ENCODE measurements at regions not wholly inside any gene's neighbourhood (a gene's known extent, or its start where the extent isn't known, plus 50 kb on each side); places are given as distances from the start of the nearest gene placed in this dataset.

DNA sequence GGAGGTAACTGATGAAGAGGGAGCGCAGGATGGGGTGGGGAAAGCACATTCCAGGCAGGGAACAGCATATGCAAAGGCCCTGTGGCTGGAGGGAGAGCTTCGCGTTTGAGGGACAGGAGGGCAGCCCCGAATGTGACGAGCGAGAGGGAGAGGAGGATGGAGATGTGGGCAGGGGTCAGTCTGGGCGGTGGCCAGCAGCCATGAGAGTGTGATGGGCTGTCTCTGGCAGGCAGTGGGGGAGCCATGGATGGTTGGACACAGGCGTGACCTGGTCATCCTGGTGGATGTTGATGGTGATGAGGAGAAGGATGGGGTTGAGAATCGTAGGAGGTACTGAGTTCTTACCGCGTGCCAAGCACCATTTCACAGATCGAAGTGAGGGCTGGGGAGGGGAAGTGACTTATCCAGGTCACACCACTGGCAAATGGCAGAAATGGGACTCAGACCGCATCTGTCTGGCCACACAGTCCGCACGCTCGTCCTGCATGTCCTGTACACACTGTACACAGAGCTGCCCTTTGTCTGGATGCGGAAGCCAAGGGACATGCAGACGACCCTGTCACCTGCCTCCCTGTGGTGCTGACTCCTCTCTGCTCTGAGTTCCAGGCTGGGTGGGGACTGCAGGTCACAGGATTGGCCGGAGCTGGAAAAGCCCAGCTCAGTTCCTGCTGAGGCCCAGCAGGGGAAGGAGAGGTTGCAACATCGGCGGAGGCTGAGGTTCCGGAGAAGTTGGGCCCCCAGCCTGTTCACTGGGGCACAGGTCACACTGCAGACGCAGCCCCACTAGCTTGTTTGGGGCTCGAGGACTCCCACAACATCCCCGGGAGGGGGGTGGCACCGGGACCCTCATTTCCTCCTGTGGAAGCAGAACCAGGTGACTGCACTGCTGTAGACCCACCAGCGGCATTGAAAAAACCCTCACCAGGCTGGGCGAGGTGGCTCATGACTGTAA, 165.6 kb upstream of the IER5L start:
- no peaks in the 10 kb centered on the region for H3K9me3 Mint-ChIP-seq
- peaks cover 9% of the 10 kb centered on the region for H3K4me1 Mint-ChIP-seq
- no peak for DNase-seq
- ATAC-seq (ENCODE audit: low read depth) = no peak
- H3K27ac Mint-ChIP-seq = no peak overlapping the region
- no peaks in the 10 kb centered on the region for H3K36me3 Mint-ChIP-seq
- peaks cover 2% of the 10 kb centered on the region for H3K27me3 Mint-ChIP-seq
- POLR2A ChIA-PET = interaction anchor here (0.6 kb wide), 1 partner anchor 1326 kb away, joined by 3 read pairs; no protein-coding TSS in a partner anchor
- H3K4me3 Mint-ChIP-seq = no peak overlapping the region

DNA sequence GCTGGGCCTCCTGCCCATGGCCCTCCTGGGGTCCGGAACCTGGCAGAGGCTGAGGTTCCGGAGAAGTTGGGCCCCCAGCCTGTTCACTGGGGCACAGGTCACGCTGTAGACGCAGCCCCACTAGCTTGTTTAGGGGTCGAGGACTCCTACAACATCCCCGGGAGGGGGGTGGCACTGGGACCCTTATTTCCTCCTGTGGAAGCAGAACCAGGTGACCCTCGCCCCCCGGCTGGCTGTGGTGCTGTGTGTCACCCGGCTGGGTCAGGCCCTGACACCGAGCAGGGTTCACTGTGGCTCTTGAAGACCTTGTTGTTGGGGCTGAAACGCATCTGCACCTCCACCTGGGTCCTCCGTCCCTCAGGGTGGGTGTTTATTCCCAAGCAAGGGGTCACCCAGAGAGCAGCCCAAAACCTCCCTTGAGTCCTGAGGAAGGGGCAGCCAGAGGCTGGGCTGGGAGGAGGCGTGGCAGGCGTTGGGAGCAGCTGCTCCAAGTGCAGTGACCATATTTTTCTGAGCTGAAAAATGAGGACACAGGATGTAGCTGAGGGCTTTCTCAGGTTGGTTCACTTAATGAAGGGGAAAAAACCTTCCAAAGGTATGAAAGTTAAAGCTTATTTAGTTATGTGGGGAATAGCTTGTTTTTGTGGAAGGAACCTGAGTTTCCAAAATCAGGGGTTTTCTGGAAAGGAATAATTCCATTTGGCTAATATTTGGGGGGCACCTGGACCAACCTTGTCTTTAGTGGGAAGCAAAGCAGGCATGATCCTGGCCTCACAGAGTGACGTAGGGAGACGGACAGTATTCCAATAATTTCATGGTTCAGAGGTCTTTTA, 164.7 kb upstream of the IER5L start:
- ATAC-seq (ENCODE audit: low read depth) (no peak), DNase-seq (no peak)
- Mint-ChIP-seq H3K27me3 (peaks cover 4% of the 10 kb centered on the region), H3K4me3 (no peak overlapping the region), H3K9me3 (no peaks in the 10 kb centered on the region), H3K36me3 (no peaks in the 10 kb centered on the region), H3K4me1 (peaks cover 11% of the 10 kb centered on the region), H3K27ac (no peak overlapping the region)
- POLR2A ChIA-PET = no interaction called here

DNA sequence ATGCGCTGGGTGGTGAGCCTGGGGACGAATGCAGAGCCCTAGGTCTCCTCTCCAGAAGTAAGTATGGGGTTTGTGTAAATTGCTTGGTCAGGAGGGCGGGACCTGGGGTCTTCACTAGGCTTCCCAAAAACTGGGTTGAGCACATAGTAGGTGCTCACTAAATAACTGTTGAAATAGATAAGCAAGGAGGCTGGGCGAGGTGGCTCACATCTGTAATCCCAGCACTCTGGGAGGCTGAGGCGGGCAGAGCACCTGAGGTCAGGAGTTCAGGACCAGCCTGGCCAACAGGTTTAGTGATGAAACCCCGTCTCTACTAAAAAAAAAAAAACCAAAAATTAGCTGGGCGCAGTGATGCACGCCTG, 163.9 kb upstream of the IER5L start:
- ATAC-seq (ENCODE audit: low read depth) (no peak), DNase-seq (no peak)
- POLR2A ChIA-PET = no interaction called here
- Mint-ChIP-seq H3K4me3 (no peak overlapping the region), H3K27ac (no peak overlapping the region), H3K4me1 (peaks cover 11% of the 10 kb centered on the region), H3K27me3 (peaks cover 8% of the 10 kb centered on the region), H3K9me3 (no peaks in the 10 kb centered on the region), H3K36me3 (no peaks in the 10 kb centered on the region)

DNA sequence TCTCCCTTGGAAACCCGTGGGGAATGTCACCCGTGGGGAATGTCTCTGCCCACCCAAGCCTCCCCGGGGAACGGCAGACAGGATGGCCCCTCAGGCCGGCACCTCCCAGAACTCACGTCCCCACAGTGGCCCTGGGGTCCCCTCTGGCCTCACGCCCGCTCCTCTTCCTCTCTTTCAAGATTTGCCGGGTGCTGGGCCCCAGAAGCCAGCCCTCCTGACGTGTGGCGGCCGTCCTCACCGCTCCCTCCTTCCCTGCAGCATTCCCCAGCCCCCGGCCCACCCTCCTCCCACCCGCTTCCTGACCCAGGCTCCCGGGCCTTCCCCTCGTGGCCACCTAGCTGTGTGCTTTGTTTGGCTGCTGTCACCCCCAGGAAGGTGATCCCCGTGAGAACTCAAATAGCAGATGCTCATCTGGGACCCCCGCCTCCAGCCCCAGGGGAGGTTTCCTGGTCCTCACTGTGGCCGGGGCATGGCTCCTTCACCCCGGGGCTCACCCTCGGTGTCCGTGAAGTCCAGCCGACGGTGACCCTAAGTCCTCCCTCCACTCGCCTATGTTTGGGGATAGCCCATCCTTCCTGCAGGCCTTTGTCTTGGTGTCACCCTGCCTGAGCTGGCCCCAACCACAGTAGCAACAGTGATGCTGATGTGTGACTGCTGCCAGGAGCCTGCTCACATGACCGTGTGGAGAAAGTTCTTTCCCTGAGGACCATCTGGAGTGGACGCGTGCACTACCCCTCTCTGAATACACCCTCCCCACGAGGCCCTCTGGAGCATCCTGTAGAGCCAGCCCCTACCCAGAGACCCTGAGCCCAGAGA, 163.3 kb upstream of the IER5L start:
- H3K9me3 Mint-ChIP-seq = no peaks in the 10 kb centered on the region
- no peak for DNase-seq
- H3K27ac Mint-ChIP-seq = no peak overlapping the region
- POLR2A ChIA-PET = interaction anchor here (0.6 kb wide), 1 partner anchor 116 kb away, joined by 3 read pairs; no protein-coding TSS in a partner anchor
- peaks cover 10% of the 10 kb centered on the region for H3K27me3 Mint-ChIP-seq
- H3K4me1 Mint-ChIP-seq = peaks cover 8% of the 10 kb centered on the region
- no peaks in the 10 kb centered on the region for H3K36me3 Mint-ChIP-seq
- ATAC-seq (ENCODE audit: low read depth) = no peak
- no peak overlapping the region for H3K4me3 Mint-ChIP-seq

DNA sequence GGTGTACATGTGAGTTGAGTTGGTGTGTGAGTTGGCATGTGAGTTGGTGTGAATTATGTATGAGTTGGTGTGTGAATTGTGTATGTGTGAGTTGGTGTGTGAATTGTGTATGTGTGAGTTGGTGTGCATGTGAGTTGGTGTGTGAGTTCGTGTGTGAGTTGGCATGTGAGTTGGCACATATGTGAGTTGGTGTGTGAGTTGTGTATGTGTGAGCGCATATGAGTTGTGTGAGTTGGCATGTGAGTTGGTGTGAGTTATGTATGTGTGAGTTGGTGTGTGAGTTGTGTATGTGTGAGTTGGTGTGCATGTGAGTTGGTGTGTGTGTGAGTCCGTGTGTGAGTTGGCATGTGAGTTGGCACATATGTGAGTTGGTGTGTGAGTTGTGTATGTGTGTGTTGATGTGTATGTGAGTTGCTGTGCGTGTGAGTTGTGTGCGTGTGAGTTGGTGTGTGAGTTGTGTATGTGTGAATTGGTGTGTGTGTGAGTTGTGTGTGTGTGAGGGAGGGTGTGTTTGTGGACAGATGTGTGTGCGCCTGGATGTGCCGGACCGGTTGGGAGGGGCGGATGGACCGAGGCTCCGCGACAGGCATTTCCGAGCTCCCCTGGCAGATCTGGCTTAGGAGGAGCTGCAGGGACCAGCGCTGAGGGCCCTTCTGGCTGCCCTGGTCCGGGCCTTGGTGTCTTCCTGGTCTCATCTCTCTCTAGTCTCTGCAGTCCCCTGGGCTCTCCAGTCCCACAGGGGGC, 162.5 kb upstream of the IER5L start:
- Mint-ChIP-seq H3K27me3 (peaks cover 12% of the 10 kb centered on the region), H3K4me3 (no peak overlapping the region), H3K4me1 (peaks cover 8% of the 10 kb centered on the region), H3K36me3 (no peaks in the 10 kb centered on the region), H3K9me3 (no peaks in the 10 kb centered on the region), H3K27ac (no peak overlapping the region)
- POLR2A ChIA-PET = interaction anchor here (0.6 kb wide), 1 partner anchor 116 kb away, joined by 3 read pairs; no protein-coding TSS in a partner anchor
- ATAC-seq (ENCODE audit: low read depth) (peak; percentile 31), DNase-seq (no peak)

DNA sequence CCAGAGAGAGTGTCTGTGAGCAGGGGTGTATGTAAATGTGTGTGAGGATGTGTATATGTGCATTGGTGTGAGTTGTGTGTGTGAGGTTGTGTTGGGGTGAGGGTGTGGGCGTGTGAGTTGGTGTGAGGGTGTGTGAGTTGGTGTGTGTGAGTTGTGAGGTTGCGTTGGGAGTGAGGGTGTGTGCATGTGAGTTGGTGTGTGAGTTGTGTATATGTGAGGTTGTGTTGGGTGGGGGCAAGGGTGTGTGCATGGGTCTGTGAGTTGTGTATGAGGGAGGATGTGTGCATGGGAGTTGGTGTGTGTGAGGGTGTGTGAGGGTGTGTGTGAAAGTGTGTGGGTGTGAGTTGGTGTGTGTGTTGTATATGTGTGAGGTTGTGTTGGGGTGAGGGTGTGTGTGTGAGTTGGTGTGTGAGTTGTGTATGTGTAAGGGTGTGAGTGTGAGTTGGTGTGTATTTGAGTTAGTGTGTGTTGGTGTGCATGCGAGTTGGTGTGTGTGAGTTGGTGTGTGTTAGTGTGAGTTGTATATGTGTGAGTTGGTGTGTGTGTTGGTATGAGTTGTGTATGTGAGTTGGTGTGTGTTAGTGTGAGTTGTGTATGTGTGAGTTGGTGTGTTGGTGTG, 161.6 kb upstream of the IER5L start:
- H3K36me3 Mint-ChIP-seq = no peaks in the 10 kb centered on the region
- ATAC-seq (ENCODE audit: low read depth) = no peak
- no peaks in the 10 kb centered on the region for H3K9me3 Mint-ChIP-seq
- POLR2A ChIA-PET = no interaction called here
- H3K4me1 Mint-ChIP-seq = peaks cover 12% of the 10 kb centered on the region
- peaks cover 13% of the 10 kb centered on the region for H3K27me3 Mint-ChIP-seq
- no peak overlapping the region for H3K27ac Mint-ChIP-seq
- H3K4me3 Mint-ChIP-seq = no peak overlapping the region
- DNase-seq = no peak

DNA sequence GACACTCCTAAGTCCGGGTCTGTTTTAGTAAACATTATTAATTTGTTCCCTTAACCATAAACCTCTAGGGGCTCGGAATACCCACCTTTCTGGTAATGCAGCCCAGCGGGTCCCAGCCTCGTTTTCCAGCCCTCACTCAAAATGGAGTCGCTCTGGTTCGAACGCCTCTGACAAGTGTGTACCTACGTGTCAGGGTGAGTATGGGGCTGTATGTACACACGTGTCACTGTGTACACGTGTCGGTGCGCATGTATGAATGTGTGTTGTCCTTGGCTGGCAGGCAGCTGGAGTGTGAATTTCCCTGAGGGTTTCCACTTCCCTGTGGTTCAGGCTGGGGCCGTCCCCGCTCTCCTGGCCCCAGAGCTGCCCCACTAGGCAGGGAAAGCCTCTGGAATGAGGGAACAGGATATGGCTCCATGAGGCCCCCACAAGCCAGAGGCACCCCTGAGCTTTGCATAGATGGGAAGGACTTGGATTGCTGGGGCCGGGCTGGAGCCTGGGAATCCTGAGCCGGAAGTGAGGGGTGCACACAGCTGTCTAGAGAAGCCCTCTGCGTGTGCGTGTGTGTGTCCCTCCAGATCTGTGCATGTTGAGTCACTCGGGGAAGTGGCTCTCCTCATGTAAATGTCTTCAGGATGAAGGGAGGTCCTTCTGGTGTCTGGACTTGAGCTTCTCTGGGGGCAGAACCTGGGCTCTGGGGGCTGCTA, 160.8 kb upstream of the IER5L start:
- no peaks in the 10 kb centered on the region for H3K9me3 Mint-ChIP-seq
- H3K4me1 Mint-ChIP-seq = peaks cover 16% of the 10 kb centered on the region
- POLR2A ChIA-PET = interaction anchor here (0.6 kb wide), 2 partner anchors 246 to 835 kb away, joined by 3 read pairs; no protein-coding TSS in a partner anchor
- no peak for ATAC-seq (ENCODE audit: low read depth)
- H3K27me3 Mint-ChIP-seq = peaks cover 13% of the 10 kb centered on the region
- H3K27ac Mint-ChIP-seq = no peak overlapping the region
- H3K36me3 Mint-ChIP-seq = no peaks in the 10 kb centered on the region
- no peak overlapping the region for H3K4me3 Mint-ChIP-seq
- DNase-seq = no peak

DNA sequence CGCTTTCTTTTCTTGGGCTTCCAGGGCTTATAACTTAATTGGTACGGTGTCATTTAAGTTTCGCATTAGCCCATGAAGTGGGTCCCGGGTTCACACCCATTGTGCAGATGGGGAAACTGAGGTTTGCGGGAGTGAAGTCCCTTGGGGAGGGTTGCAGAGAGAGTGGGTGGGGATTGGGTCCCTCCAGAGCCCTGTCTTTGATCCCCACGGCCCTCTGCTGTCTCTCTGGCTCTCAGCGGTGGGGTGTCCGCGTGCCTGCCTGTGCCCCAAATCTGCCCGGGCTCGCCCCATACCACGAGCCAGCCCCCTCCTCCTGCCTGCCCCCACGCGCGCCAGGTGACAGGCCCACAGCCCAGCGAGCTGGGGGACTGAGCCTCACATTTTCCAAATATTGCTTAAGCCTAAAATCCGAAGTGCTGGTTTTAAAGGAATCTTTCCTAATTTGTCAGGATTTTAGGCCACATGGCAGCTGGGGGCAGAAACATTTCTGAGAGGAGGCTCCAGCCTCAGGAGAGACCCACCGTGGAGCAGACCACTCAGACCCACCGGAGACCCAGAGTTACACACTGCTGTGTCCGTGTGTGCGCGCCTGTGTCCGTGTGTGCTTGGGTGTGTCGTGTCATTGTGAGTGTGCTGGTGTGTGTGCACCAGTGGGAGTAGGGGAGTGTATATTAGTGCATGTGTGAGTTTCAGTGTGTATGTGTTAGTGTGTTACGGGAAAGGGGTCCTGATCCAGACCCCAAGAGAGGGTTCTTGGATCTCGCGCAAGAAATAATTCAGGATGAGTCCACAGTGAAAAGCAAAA, 159.5 kb upstream of the IER5L start:
- DNase-seq = no peak
- peaks cover 19% of the 10 kb centered on the region for H3K4me1 Mint-ChIP-seq
- no peaks in the 10 kb centered on the region for H3K36me3 Mint-ChIP-seq
- POLR2A ChIA-PET = no interaction called here
- H3K9me3 Mint-ChIP-seq = no peaks in the 10 kb centered on the region
- no peak overlapping the region for H3K27ac Mint-ChIP-seq
- no peak overlapping the region for H3K4me3 Mint-ChIP-seq
- ATAC-seq (ENCODE audit: low read depth) = no peak
- H3K27me3 Mint-ChIP-seq = peaks cover 11% of the 10 kb centered on the region

DNA sequence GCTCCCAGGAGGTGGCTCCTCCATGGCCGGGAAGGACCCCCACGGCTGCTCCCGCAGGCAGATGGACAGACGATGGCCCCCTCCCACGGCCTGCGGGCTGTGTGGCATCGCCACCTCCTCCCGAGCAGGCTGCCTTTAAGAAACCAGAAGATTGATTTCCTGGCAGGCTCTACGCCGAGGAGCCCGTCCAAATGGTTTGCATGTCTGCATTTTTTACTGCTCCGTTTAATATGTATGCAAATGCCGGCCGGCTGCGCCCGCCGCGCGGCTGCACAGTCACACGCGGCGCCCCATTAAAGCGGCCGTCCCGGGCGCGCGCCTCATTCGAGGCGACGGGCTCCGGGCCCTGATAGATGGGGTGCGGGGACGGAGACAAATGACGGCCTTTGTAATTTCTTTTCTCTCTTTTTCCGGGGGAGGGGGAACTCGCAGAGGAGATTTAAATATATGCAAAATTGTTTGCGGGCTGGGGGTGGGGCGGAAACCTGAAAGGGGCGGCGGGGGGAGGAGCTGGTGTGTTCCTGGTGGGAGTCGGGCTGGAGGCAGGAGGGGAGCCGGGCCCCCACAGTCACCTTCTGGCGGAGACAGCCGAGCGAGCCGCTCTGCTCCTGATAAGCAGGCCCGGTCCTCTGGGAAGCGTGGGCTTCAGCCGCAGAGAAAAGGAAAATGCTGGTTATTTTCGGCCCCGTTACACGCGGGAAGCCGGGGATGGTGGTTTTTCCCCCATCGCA, 158.7 kb upstream of the IER5L start:
- peak; percentile 47 for DNase-seq

DNA sequence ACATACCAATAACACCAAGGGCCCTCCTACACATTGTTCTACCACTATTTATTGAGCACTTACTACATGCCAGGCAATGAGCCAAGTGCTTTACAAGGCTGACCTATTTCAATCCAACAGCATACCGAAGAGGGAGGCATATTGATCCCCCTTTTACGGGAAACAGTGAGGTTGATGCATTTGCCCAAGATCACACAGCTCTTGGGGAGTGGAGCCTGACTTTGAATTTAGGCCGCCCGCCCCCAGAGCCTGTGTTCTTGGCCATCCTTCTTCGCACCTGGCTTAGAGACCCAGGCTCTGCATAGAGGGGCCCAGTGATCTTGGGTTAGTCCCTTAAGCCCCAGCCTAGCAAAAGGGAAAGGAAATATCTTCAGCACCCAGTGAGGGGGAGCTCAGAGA, 158.1 kb upstream of the IER5L start:
- Mint-ChIP-seq H3K27me3 (peaks cover 11% of the 10 kb centered on the region), H3K4me1 (peaks cover 19% of the 10 kb centered on the region), H3K4me3 (peak overlapping the region; percentile 77), H3K27ac (no peak overlapping the region), H3K9me3 (peaks cover 2% of the 10 kb centered on the region), H3K36me3 (no peaks in the 10 kb centered on the region)
- POLR2A ChIA-PET = interaction anchor here (0.8 to 1.9 kb wide), 3 partner anchors 10 to 158 kb away, joined by 3 to 7 read pairs (median 3); partner anchors contain the start of gene IER5L
- DNase-seq (no peak), ATAC-seq (ENCODE audit: low read depth) (no peak)

More for the DNA sequence above, 158.7 kb upstream of the IER5L start:
- Mint-ChIP-seq H3K27ac (no peak overlapping the region), H3K27me3 (peaks cover 11% of the 10 kb centered on the region), H3K36me3 (no peaks in the 10 kb centered on the region), H3K4me3 (peak overlapping the region; percentile 77), H3K9me3 (no peaks in the 10 kb centered on the region), H3K4me1 (peaks cover 19% of the 10 kb centered on the region)
- ATAC-seq (ENCODE audit: low read depth) = peak; percentile 48
- POLR2A ChIA-PET = interaction anchor here (0.8 to 1.9 kb wide), 3 partner anchors 10 to 159 kb away, joined by 3 to 7 read pairs (median 3); partner anchors contain the start of gene IER5L
